Esophagus squamous epithelium (tissue), 4 donors: ENCODE measurements at regions not wholly inside any gene's neighbourhood (a gene's known extent, or its start where the extent isn't known, plus 50 kb on each side); places are given as distances from the start of the nearest gene placed in this dataset.

Source experiments
- CTCF ChIP-seq, 6 experiments: fragments of 450-650 bp in 4 of 6; fragments of 200-600 bp in 2 of 6; sonication (generic) in 2 of 6; IDR thresholded peaks; one replicate each; pipeline ENCODE4 v1.5.1; 2016 to 2019; ENCODE audit warnings: antibody characterized with exemption in 6 of 6, mild to moderate bottlenecking in 4 of 6, moderate library complexity in 4 of 6
- POLR2A ChIP-seq, 4 donors: fragments of 450-650 bp; IDR thresholded peaks; one replicate each; pipeline ENCODE4 v1.6.1; 2017; ENCODE audit warnings: antibody characterized with exemption in 4 of 4, mild to moderate bottlenecking in 4 of 4, moderate library complexity in 3 of 4

DNA sequence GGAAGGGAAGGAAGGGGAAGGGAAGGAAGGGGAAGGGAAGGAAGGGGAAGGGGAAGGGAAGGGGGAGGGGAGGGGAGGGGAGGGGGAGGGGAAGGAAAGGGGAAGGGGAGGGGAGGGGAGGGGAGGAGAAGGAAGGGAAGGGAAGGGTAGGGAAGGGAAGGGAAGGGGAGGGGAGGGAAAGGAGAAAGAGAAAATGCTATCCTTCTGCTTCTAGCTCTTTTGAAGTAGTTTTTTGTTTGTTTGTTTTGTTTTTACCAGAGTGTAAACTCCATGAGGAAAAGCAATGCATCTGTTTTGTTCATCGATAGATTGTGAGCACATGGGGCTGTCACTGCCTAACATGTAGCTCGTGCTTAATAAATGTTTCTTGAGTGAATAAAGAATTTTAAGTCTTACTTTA is 1592.7 kb upstream of the ACVR2A start:
- TF ChIP-seq CTCF (IDR thresholded peaks at IDR 0.05) (no peak), POLR2A (IDR thresholded peaks at IDR 0.05) (no peak)
